ENCODE measurements at regions not wholly inside any gene's neighbourhood (a gene's known extent, or its start where the extent isn't known, plus 50 kb on each side); places are given as distances from the start of the nearest gene placed in this dataset.

GRCh38 chr13:73673931-73674330 is 460.3 kb downstream of the KLF12 start:
- Mint-ChIP-seq H3K27me3 (no peaks in the 10 kb centered on the region), H3K36me3 (ENCODE audit: low read depth) (no peaks in the 10 kb centered on the region), H3K27ac (no peak overlapping the region), H3K9me3 (peaks cover 2% of the 10 kb centered on the region), H3K4me3 (no peak overlapping the region), H3K4me1 (no peaks in the 10 kb centered on the region)
- DNase-seq: no peak
- CTCF ChIA-PET: no interaction called here
- POLR2A ChIA-PET: no interaction called here

- Mint-ChIP-seq H3K4me1 (no peaks in the 10 kb centered on the region), H3K9me3 (peaks cover 2% of the 10 kb centered on the region), H3K27me3 (no peaks in the 10 kb centered on the region), H3K4me3 (no peak overlapping the region), H3K27ac (no peak overlapping the region), H3K36me3 (ENCODE audit: low read depth) (no peaks in the 10 kb centered on the region)
- POLR2A ChIA-PET: no interaction called here
- CTCF ChIA-PET: interaction anchor here (0.8 kb wide), 2 partner anchors 9 to 15 kb away, joined by 3 read pairs; no protein-coding TSS in a partner anchor
- no peak for DNase-seq
Observed at GRCh38 chr13:73672492-73672891, 461.7 kb downstream of the KLF12 start.

GRCh38 chr13:73671732-73672131 is 462.5 kb downstream of the KLF12 start:
- Mint-ChIP-seq H3K4me1 (no peaks in the 10 kb centered on the region), H3K9me3 (peaks cover 2% of the 10 kb centered on the region), H3K36me3 (ENCODE audit: low read depth) (no peaks in the 10 kb centered on the region), H3K27ac (no peak overlapping the region), H3K27me3 (no peaks in the 10 kb centered on the region), H3K4me3 (no peak overlapping the region)
- CTCF ChIA-PET: interaction anchor here (0.8 to 0.9 kb wide), 3 partner anchors 8 to 166 kb away, joined by 3 read pairs; no protein-coding TSS in a partner anchor
- no peak for DNase-seq
- POLR2A ChIA-PET: no interaction called here

GRCh38 chr13:73671011-73671410 is 463.2 kb downstream of the KLF12 start:
- DNase-seq: no peak
- Mint-ChIP-seq H3K27me3 (no peaks in the 10 kb centered on the region), H3K27ac (no peak overlapping the region), H3K36me3 (ENCODE audit: low read depth) (no peaks in the 10 kb centered on the region), H3K4me3 (no peak overlapping the region), H3K9me3 (peaks cover 2% of the 10 kb centered on the region), H3K4me1 (no peaks in the 10 kb centered on the region)
- ChIA-PET POLR2A (no interaction called here), CTCF (interaction anchor here (0.9 kb wide), 1 partner anchor 165 kb away, joined by 3 read pairs; no protein-coding TSS in a partner anchor)

GRCh38 chr13:73667756-73668155 is 466.4 kb downstream of the KLF12 start:
- no peak for DNase-seq
- Mint-ChIP-seq H3K4me1 (peaks cover under 1% of the 10 kb centered on the region), H3K36me3 (ENCODE audit: low read depth) (no peaks in the 10 kb centered on the region), H3K4me3 (no peak overlapping the region), H3K27ac (no peak overlapping the region), H3K27me3 (no peaks in the 10 kb centered on the region), H3K9me3 (peaks cover 2% of the 10 kb centered on the region)
- ChIA-PET CTCF (interaction anchor here (0.6 kb wide), 1 partner anchor 323 kb away, joined by 3 read pairs; no protein-coding TSS in a partner anchor), POLR2A (no interaction called here)

- ChIA-PET POLR2A (no interaction called here), CTCF (interaction anchor here (0.8 kb wide), 1 partner anchor 9 kb away, joined by 3 read pairs; no protein-coding TSS in a partner anchor)
- no peak overlapping the region for H3K27ac Mint-ChIP-seq
- no peak for DNase-seq
- H3K27me3 Mint-ChIP-seq: no peaks in the 10 kb centered on the region
- peaks cover 3% of the 10 kb centered on the region for H3K9me3 Mint-ChIP-seq
- H3K4me1 Mint-ChIP-seq: peaks cover 8% of the 10 kb centered on the region
- H3K4me3 Mint-ChIP-seq: no peak overlapping the region
- H3K36me3 Mint-ChIP-seq (ENCODE audit: low read depth): no peaks in the 10 kb centered on the region
Observed at GRCh38 chr13:73665261-73665660, 468.9 kb downstream of the KLF12 start.

- DNase-seq: no peak
- Mint-ChIP-seq H3K9me3 (peaks cover 3% of the 10 kb centered on the region), H3K36me3 (ENCODE audit: low read depth) (no peaks in the 10 kb centered on the region), H3K4me3 (no peak overlapping the region), H3K4me1 (peaks cover 8% of the 10 kb centered on the region), H3K27ac (no peak overlapping the region), H3K27me3 (peaks cover 1% of the 10 kb centered on the region)
- ChIA-PET POLR2A (no interaction called here), CTCF (no interaction called here)
Observed at GRCh38 chr13:73664851-73665250, 469.4 kb downstream of the KLF12 start.

- Mint-ChIP-seq H3K4me3 (no peak overlapping the region), H3K9me3 (peaks cover 3% of the 10 kb centered on the region), H3K4me1 (peaks cover 8% of the 10 kb centered on the region), H3K27ac (no peak overlapping the region), H3K36me3 (ENCODE audit: low read depth) (no peaks in the 10 kb centered on the region), H3K27me3 (peaks cover 3% of the 10 kb centered on the region)
- ChIA-PET POLR2A (no interaction called here), CTCF (interaction anchor here (1.0 kb wide), 1 partner anchor 9 kb away, joined by 3 read pairs; no protein-coding TSS in a partner anchor)
- no peak for DNase-seq
Observed at GRCh38 chr13:73662833-73663232, 471.4 kb downstream of the KLF12 start.

GRCh38 chr13:73661687-73662425 is 472.3 kb downstream of the KLF12 start:
- H3K36me3 Mint-ChIP-seq (ENCODE audit: low read depth): no peaks in the 10 kb centered on the region

GRCh38 chr13:73661066-73661465 is 473.1 kb downstream of the KLF12 start:
- Mint-ChIP-seq H3K36me3 (ENCODE audit: low read depth) (no peaks in the 10 kb centered on the region), H3K27ac (no peak overlapping the region), H3K27me3 (peaks cover 3% of the 10 kb centered on the region), H3K9me3 (peaks cover 3% of the 10 kb centered on the region), H3K4me3 (no peak overlapping the region), H3K4me1 (peaks cover 8% of the 10 kb centered on the region)
- ChIA-PET POLR2A (no interaction called here), CTCF (no interaction called here)
- no peak for DNase-seq

More at GRCh38 chr13:73661687-73662425, 472.3 kb downstream of the KLF12 start:
- no peak for DNase-seq
- ChIA-PET CTCF (no interaction called here), POLR2A (no interaction called here)
- peaks cover 3% of the 10 kb centered on the region for H3K27me3 Mint-ChIP-seq
- H3K9me3 Mint-ChIP-seq: peaks cover 3% of the 10 kb centered on the region
- no peak overlapping the region for H3K27ac Mint-ChIP-seq
- peaks cover 8% of the 10 kb centered on the region for H3K4me1 Mint-ChIP-seq
- H3K4me3 Mint-ChIP-seq: no peak overlapping the region

GRCh38 chr13:73658639-73659038 is 475.6 kb downstream of the KLF12 start:
- ChIA-PET POLR2A (no interaction called here), CTCF (interaction anchor here (0.7 kb wide), 1 partner anchor 208 kb away, joined by 4 read pairs; no protein-coding TSS in a partner anchor)
- no peak for DNase-seq
- Mint-ChIP-seq H3K27me3 (peaks cover 3% of the 10 kb centered on the region), H3K27ac (no peak overlapping the region), H3K36me3 (ENCODE audit: low read depth) (no peaks in the 10 kb centered on the region), H3K4me1 (peaks cover 8% of the 10 kb centered on the region), H3K9me3 (peaks cover 3% of the 10 kb centered on the region), H3K4me3 (no peak overlapping the region)

- no peaks in the 10 kb centered on the region for H3K36me3 Mint-ChIP-seq (ENCODE audit: low read depth)
- CTCF ChIA-PET: interaction anchor here (1.0 kb wide), 1 partner anchor 14 kb away, joined by 3 read pairs; no protein-coding TSS in a partner anchor
- POLR2A ChIA-PET: no interaction called here
- peaks cover 3% of the 10 kb centered on the region for H3K9me3 Mint-ChIP-seq
- H3K4me3 Mint-ChIP-seq: no peak overlapping the region
- DNase-seq: no peak
- H3K4me1 Mint-ChIP-seq: peaks cover 8% of the 10 kb centered on the region
- peaks cover 3% of the 10 kb centered on the region for H3K27me3 Mint-ChIP-seq
- H3K27ac Mint-ChIP-seq: no peak overlapping the region
Observed at GRCh38 chr13:73657821-73658540, 476.2 kb downstream of the KLF12 start.

- Mint-ChIP-seq H3K27ac (no peak overlapping the region), H3K36me3 (ENCODE audit: low read depth) (no peaks in the 10 kb centered on the region), H3K9me3 (peaks cover under 1% of the 10 kb centered on the region), H3K4me3 (no peak overlapping the region), H3K4me1 (peaks cover 2% of the 10 kb centered on the region), H3K27me3 (peaks cover 3% of the 10 kb centered on the region)
- no peak for DNase-seq
- ChIA-PET CTCF (no interaction called here), POLR2A (no interaction called here)
Observed at GRCh38 chr13:73656863-73657262, 477.3 kb downstream of the KLF12 start.

Data from activated CD4-positive, alpha-beta T cell treated with anti-CD3 and anti-CD28 coated beads, Interleukin-2, amount 10 ng/mL, durations not matched to agents 7 days and 5 days (primary cell).